H1 (cell line): ENCODE measurements at regions not wholly inside any gene's neighbourhood (a gene's known extent, or its start where the extent isn't known, plus 50 kb on each side); places are given as distances from the start of the nearest gene placed in this dataset.

ENCODE experiments used
- CTCF ChIA-PET: fragments of 300-600 bp; sonication (Branson Sonifier 250); formaldehyde crosslinking; loops from one replicate; lab custom pipeline; 2021; ENCODE audit not compliant: partially characterized antibody; lab: Charles Lee
- POLR2A ChIA-PET: fragments of 300-600 bp; sonication (Branson Sonifier 250); formaldehyde crosslinking; loops from one replicate; lab custom pipeline; 2021; ENCODE audit warnings: inconsistent platforms; ENCODE audit not compliant: partially characterized antibody; lab: Charles Lee
- DNase-seq, 2 experiments: peaks; one replicate each; pipeline versions ENCODE4 v3.0.0 to v3.0.0-alpha.2; 2010 to 2022; ENCODE audit warnings: low spot score in 2 of 2, low read depth in 1 of 2, mixed read lengths in 1 of 2
- FAIRE-seq: peaks from 2 replicates; lab custom pipeline; 2011; peaks lifted over from hg19 to GRCh38; lab: Jason Lieb, UNC
- H2AFZ ChIP-seq: 2 replicates; pipeline ENCODE4 v1.8.1; 2012; ENCODE audit warnings: low read length, inconsistent platforms
- H2AK5ac ChIP-seq: 2 replicates; pipeline ENCODE4 v1.6.1; 2013; ENCODE audit warnings: low read depth, low read length
- H2BK120ac ChIP-seq: replicated peaks from 2 replicates; pipeline ENCODE3; 2013; ENCODE audit warnings: low read depth, low read length, inconsistent platforms
- H2BK12ac ChIP-seq: 2 replicates; pipeline ENCODE4 v1.6.1; 2013; ENCODE audit warnings: low read depth, low read length
- H2BK15ac ChIP-seq: 2 replicates; pipeline ENCODE4 v1.6.1; 2013; ENCODE audit warnings: low read length
- H2BK20ac ChIP-seq: 2 replicates; pipeline ENCODE4 v1.6.1; 2013; ENCODE audit warnings: low read length
- H2BK5ac ChIP-seq: 2 replicates; pipeline ENCODE4 v1.6.1; 2013; ENCODE audit warnings: low read depth, low read length
- H3K14ac ChIP-seq: 2 replicates; pipeline ENCODE4 v1.6.1; 2013; ENCODE audit warnings: inconsistent platforms; ENCODE audit not compliant: insufficient read length
- H3K18ac ChIP-seq: 2 replicates; pipeline ENCODE4 v1.6.1; 2013; ENCODE audit warnings: low read length; ENCODE audit errors: extremely low read depth
- H3K23ac ChIP-seq: 2 replicates; pipeline ENCODE4 v1.6.1; 2013; ENCODE audit warnings: inconsistent platforms; ENCODE audit not compliant: insufficient read length
- H3K23me2 ChIP-seq: 2 replicates; pipeline ENCODE4 v1.6.1; 2013; ENCODE audit warnings: low read depth, low read length
- H3K27ac ChIP-seq: 2 replicates; pipeline ENCODE4 v1.6.1; 2011; ENCODE audit warnings: low read depth, low read length, inconsistent platforms
- H3K27me3 ChIP-seq, 4 experiments: replicated peaks in 1 of 4; 1 replicate in 1 of 4; 2 replicates in 3 of 4; pipeline versions ENCODE4 v1.6.1 to v1.8.1; 2011 to 2013; ENCODE audit warnings: low read length in 3 of 4, mild to moderate bottlenecking in 3 of 4, inconsistent platforms in 2 of 4, mixed read lengths in 2 of 4, moderate library complexity in 1 of 4; ENCODE audit not compliant: control insufficient read depth in 3 of 4, insufficient read depth in 3 of 4; ENCODE audit errors: extremely low read depth in 1 of 4
- H3K36me3 ChIP-seq, 4 experiments: 2 replicates each; pipeline versions ENCODE4 v1.6.1 to v1.8.1; 2011 to 2013; ENCODE audit warnings: mild to moderate bottlenecking in 4 of 4, low read length in 3 of 4, moderate library complexity in 2 of 4, control low read depth in 1 of 4, inconsistent platforms in 1 of 4; ENCODE audit not compliant: insufficient read depth in 4 of 4, control insufficient read depth in 2 of 4
- H3K4ac ChIP-seq: replicated peaks from 2 replicates; pipeline ENCODE3; 2013; ENCODE audit warnings: low read length, low read depth, mixed read lengths, inconsistent platforms; ENCODE audit not compliant: insufficient read length
- H3K4me1 ChIP-seq, 4 experiments: replicated peaks in 1 of 4; 1 replicate in 1 of 4; 2 replicates in 3 of 4; pipeline versions ENCODE4 v1.6.1 to v1.8.1; 2011 to 2013; ENCODE audit warnings: low read length in 3 of 4, inconsistent platforms in 2 of 4, mixed read lengths in 1 of 4; ENCODE audit not compliant: insufficient read depth in 4 of 4, control insufficient read depth in 3 of 4
- H3K4me2 ChIP-seq, 2 experiments: 2 replicates each; pipeline versions ENCODE4 v1.6.1 to v1.8.1; 2011 to 2013; ENCODE audit warnings: low read depth in 2 of 2, low read length in 2 of 2, control low read depth in 1 of 2, inconsistent platforms in 1 of 2, mild to moderate bottlenecking in 1 of 2; ENCODE audit not compliant: insufficient read depth in 1 of 2
- H3K4me3 ChIP-seq, 4 experiments: fragments of 200-600, 300-600 bp in 1 of 4; sonication (generic), shearing (Covaris generic), sonication (Bioruptor Twin) in 1 of 4; 2 replicates each; pipeline versions ENCODE4 v1.5.1 to v1.8.1; 2011 to 2016; ENCODE audit warnings: low read length in 4 of 4, low read depth in 3 of 4, control low read depth in 2 of 4, inconsistent platforms in 2 of 4, mild to moderate bottlenecking in 2 of 4, mixed read lengths in 1 of 4, moderate library complexity in 1 of 4; ENCODE audit not compliant: insufficient read depth in 2 of 4; ENCODE audit errors: extremely low read depth in 1 of 4
- H3K56ac ChIP-seq: replicated peaks from 2 replicates; pipeline ENCODE3; 2013; ENCODE audit warnings: low read depth, mild to moderate bottlenecking, mixed read lengths, low read length, inconsistent platforms; ENCODE audit not compliant: insufficient read length
- H3K79me1 ChIP-seq: 2 replicates; pipeline ENCODE4 v1.6.1; 2013; ENCODE audit warnings: low read depth, low read length, control low read depth
- H3K79me2 ChIP-seq, 2 experiments: 2 replicates each; pipeline versions ENCODE4 v1.6.1 to v1.8.1; 2012 to 2013; ENCODE audit warnings: low read length in 2 of 2, mild to moderate bottlenecking in 2 of 2, inconsistent platforms in 1 of 2; ENCODE audit not compliant: insufficient read depth in 2 of 2, control insufficient read depth in 1 of 2
- H3K9ac ChIP-seq, 4 experiments: replicated peaks in 1 of 4; 1 replicate in 1 of 4; 2 replicates in 3 of 4; pipeline versions ENCODE4 v1.6.1 to v1.8.1; 2011 to 2013; ENCODE audit warnings: low read depth in 3 of 4, low read length in 3 of 4, control low read depth in 2 of 4, mild to moderate bottlenecking in 2 of 4, moderate library complexity in 2 of 4, inconsistent platforms in 1 of 4; ENCODE audit errors: extremely low read depth in 1 of 4
- H3K9me3 ChIP-seq, 2 experiments: 2 replicates each; pipeline versions ENCODE4 v1.6.1 to v1.8.1; 2012 to 2013; ENCODE audit warnings: mild to moderate bottlenecking in 2 of 2, moderate library complexity in 2 of 2, control low read depth in 1 of 2, inconsistent platforms in 1 of 2, low read depth in 1 of 2, low read length in 1 of 2, mixed read lengths in 1 of 2; ENCODE audit not compliant: insufficient read depth in 2 of 2
- H4K20me1 ChIP-seq, 2 experiments: replicated peaks in 1 of 2; 2 replicates each; pipeline versions ENCODE3 to v1.8.1; 2011 to 2013; ENCODE audit warnings: inconsistent platforms in 2 of 2, low read length in 2 of 2, mild to moderate bottlenecking in 1 of 2; ENCODE audit not compliant: insufficient read depth in 2 of 2, control insufficient read depth in 1 of 2
- H4K5ac ChIP-seq: 2 replicates; pipeline ENCODE4 v1.6.1; 2013; ENCODE audit warnings: low read length, low read depth, mixed read lengths, inconsistent platforms; ENCODE audit not compliant: insufficient read length
- H4K8ac ChIP-seq: 2 replicates; pipeline ENCODE4 v1.8.0; 2013; ENCODE audit warnings: mild to moderate bottlenecking, moderate library complexity, low read length, inconsistent platforms; ENCODE audit not compliant: insufficient read depth; ENCODE audit errors: extremely low read depth
- H4K91ac ChIP-seq: replicated peaks from 2 replicates; pipeline ENCODE3; 2013; ENCODE audit warnings: low read length, mixed read lengths, inconsistent platforms; ENCODE audit not compliant: insufficient read length
- GABPA ChIP-seq: IDR thresholded peaks from 2 replicates; pipeline ENCODE4 v1.6.1; 2011; ENCODE audit warnings: mild to moderate bottlenecking, low read length, moderate library complexity, borderline replicate concordance; ENCODE audit not compliant: insufficient read depth
- WGBS, 2 experiments: shearing (Covaris generic) in 1 of 2; methylation state at CpG; one replicate each; pipeline versions ENCODE4 v1.1.6 to v1.1.7; 2013 to 2015; ENCODE audit warnings: low lambda C conversion rate in 2 of 2, mixed read lengths in 2 of 2, inconsistent platforms in 1 of 2, low coverage in 1 of 2, missing lambda C conversion rate in 1 of 2; ENCODE audit not compliant: insufficient replicate concordance in 2 of 2, insufficient coverage in 1 of 2, insufficient read length in 1 of 2; ENCODE audit errors: extremely low coverage in 1 of 2, missing lambda C conversion rate in 1 of 2; 5-methylcytosine and 5-hydroxymethylcytosine counted together

GRCh38 chr3:144522456-144522855, 550.8 kb downstream of the DIPK2A start:
- no peak overlapping the region for H4K8ac ChIP-seq
- no peaks in the 10 kb centered on the region for H3K4me1 ChIP-seq
- H3K23ac ChIP-seq: no peak overlapping the region
- POLR2A ChIA-PET: no interaction called here
- no peak for TF ChIP-seq GABPA
- no peak overlapping the region for H3K14ac ChIP-seq
- no peak overlapping the region for H2BK5ac ChIP-seq
- H3K36me3 ChIP-seq: no peaks in the 10 kb centered on the region
- H2BK20ac ChIP-seq: no peak overlapping the region
- H4K5ac ChIP-seq: no peak overlapping the region
- H2BK120ac ChIP-seq: no peak overlapping the region
- no peaks in the 10 kb centered on the region for H3K9me3 ChIP-seq
- H3K79me1 ChIP-seq: no peaks in the 10 kb centered on the region
- no peak overlapping the region for H2AK5ac ChIP-seq
- WGBS, 2 experiments: 58% methylated on average over 3 of the region's 3 CpGs; no CpG with 5 or more reads in 1 of the 2 experiments
- H4K91ac ChIP-seq: no peak overlapping the region
- no peak overlapping the region for H3K9ac ChIP-seq
- no peaks in the 10 kb centered on the region for H3K27me3 ChIP-seq
- no peak overlapping the region for H2BK12ac ChIP-seq
- H3K18ac ChIP-seq: no peak overlapping the region
- FAIRE-seq (no peak), DNase-seq (no peak)
- no peak overlapping the region for H3K4me2 ChIP-seq
- no peak overlapping the region for H3K4ac ChIP-seq
- no peak overlapping the region for H2BK15ac ChIP-seq
- H3K27ac ChIP-seq: no peak overlapping the region
- no peaks in the 10 kb centered on the region; the same call in 1 of the 2 replicates for H3K23me2 ChIP-seq
- CTCF ChIA-PET: interaction anchor here (1.1 kb wide), 1 partner anchor 9 kb away, joined by 3 read pairs; no protein-coding TSS in a partner anchor
- no peak overlapping the region; the same call in 1 of the 2 replicates for H2AFZ ChIP-seq
- no peak overlapping the region for H3K56ac ChIP-seq
- no peaks in the 10 kb centered on the region for H4K20me1 ChIP-seq
- no peaks in the 10 kb centered on the region for H3K79me2 ChIP-seq
- no peak overlapping the region for H3K4me3 ChIP-seq
